Stomach smooth muscle (tissue), 2 donors: ENCODE measurements at regions not wholly inside any gene's neighbourhood (a gene's known extent, or its start where the extent isn't known, plus 50 kb on each side); places are given as distances from the start of the nearest gene placed in this dataset.

Source experiments
- H3K27ac ChIP-seq: one replicate; pipeline ENCODE4 v1.7.0; 2013; ENCODE audit warnings: mild to moderate bottlenecking, low read length, inconsistent platforms
- H3K27me3 ChIP-seq, 2 donors: one replicate each; pipeline ENCODE4 v1.7.0; 2013; ENCODE audit warnings: low read length in 2 of 2; ENCODE audit not compliant: insufficient read depth in 2 of 2, control insufficient read depth in 1 of 2
- H3K36me3 ChIP-seq, 2 donors: one replicate each; pipeline ENCODE4 v1.7.0; 2013; ENCODE audit warnings: low read length in 2 of 2; ENCODE audit not compliant: control insufficient read depth in 2 of 2, insufficient read depth in 2 of 2
- H3K4me1 ChIP-seq: one replicate; pipeline ENCODE4 v1.7.0; 2013; ENCODE audit warnings: low read length; ENCODE audit not compliant: control insufficient read depth, insufficient read depth
- H3K4me3 ChIP-seq, 2 donors: one replicate each; pipeline ENCODE4 v1.7.0; 2013; ENCODE audit warnings: low read length in 2 of 2
- H3K9ac ChIP-seq, 2 donors: one replicate each; pipeline ENCODE4 v1.7.0; 2013; ENCODE audit warnings: low read length in 2 of 2, mild to moderate bottlenecking in 1 of 2
- H3K9me3 ChIP-seq, 2 donors: one replicate each; pipeline ENCODE4 v1.7.0; 2013; ENCODE audit warnings: low read length in 2 of 2; ENCODE audit not compliant: control insufficient read depth in 2 of 2
- donor health status: healthy.
- donor health status: Pancreatic carcinoma.

- no peak overlapping the region for H3K9ac ChIP-seq
- no peaks in the 10 kb centered on the region for H3K36me3 ChIP-seq
- H3K9me3 ChIP-seq = no peaks in the 10 kb centered on the region
- H3K4me3 ChIP-seq = no peak overlapping the region
- peaks cover 3 to 7% of the 10 kb centered on the region in 2 donors for H3K27me3 ChIP-seq
- H3K4me1 ChIP-seq = no peaks in the 10 kb centered on the region
- H3K27ac ChIP-seq = no peak overlapping the region
These were observed 106.6 kb upstream of the TTC34 start for GRCh38 chr1:2908081-2908480.

- Histone ChIP-seq H3K27me3 (peaks cover 5 to 7% of the 10 kb centered on the region in 2 donors), H3K36me3 (no peaks in the 10 kb centered on the region), H3K4me1 (no peaks in the 10 kb centered on the region), H3K9me3 (no peaks in the 10 kb centered on the region), H3K27ac (no peak overlapping the region), H3K9ac (no peak overlapping the region), H3K4me3 (no peak overlapping the region)
These were observed 107.1 kb upstream of the TTC34 start for GRCh38 chr1:2908561-2908960.

GRCh38 chr1:2909797-2910196, 108.3 kb upstream of the TTC34 start:
- no peak overlapping the region for H3K4me3 ChIP-seq
- H3K4me1 ChIP-seq = no peaks in the 10 kb centered on the region
- no peaks in the 10 kb centered on the region for H3K36me3 ChIP-seq
- H3K9ac ChIP-seq = no peak overlapping the region
- H3K27me3 ChIP-seq = peaks cover 5 to 7% of the 10 kb centered on the region in 2 donors
- H3K27ac ChIP-seq = no peak overlapping the region
- no peaks in the 10 kb centered on the region for H3K9me3 ChIP-seq

DNA sequence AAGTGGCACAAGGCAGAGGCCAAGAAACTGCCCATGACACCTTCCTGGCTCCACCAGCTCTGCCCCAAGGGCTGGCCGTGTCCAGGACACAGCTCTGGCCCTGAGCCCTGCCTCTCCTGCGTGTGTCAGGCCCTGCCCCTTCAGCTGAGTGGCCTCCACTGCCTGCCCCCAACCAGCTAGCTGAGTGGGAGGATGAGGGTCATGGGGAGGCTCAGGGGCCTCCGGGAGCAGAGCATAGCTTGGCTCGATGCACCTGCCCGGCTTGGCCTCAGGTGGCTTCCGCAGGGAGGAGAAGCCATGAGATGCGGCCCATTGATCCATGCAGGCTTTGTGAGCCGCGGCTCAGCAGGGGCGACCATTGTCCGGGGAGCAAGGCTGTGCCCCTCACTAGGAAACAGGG, 108.7 kb upstream of the TTC34 start:
- Histone ChIP-seq H3K4me1 (no peaks in the 10 kb centered on the region), H3K9me3 (no peaks in the 10 kb centered on the region), H3K36me3 (no peaks in the 10 kb centered on the region), H3K27ac (no peak overlapping the region), H3K27me3 (peaks cover 5 to 7% of the 10 kb centered on the region in 2 donors), H3K9ac (no peak overlapping the region), H3K4me3 (no peak overlapping the region)

DNA sequence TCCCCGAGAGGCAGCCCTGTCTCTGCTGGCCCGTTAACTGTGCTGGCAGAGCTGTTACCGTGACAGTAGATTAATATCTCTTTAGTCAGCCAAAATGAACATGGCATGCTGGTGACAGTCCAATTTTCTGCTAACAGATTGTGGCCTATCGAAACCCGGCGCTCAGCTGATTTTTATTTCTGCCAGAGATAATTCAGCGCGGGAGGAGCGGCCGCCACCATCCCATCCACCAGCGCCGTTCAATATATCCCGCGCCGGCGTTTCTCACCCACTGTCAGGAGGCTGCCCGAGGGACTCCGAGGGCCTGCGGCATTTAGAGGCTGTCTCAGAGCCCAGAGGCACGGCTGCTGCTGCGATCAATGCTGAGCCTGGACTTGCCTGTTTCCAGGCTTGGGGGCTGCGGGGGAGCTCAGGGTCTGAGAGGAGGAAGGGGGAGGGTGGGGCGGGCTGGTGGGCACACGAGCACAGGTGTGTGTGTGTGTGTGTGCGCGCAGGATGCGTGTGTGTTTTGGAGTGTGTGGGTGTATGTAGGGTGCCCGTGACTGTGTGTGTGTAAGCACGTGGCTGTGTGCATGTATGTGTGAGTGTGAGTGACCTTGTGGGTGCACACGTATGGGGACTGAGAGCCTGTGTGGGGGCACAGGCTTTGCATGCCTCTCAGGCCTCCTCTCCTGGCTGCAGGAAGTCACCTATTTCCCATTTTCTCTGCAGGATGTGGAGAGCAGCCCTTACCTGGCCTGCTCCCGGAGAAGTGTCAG, 109.7 kb upstream of the ACTRT2 start:
- Histone ChIP-seq H3K27me3 (peaks cover 0 to 2% of the 10 kb centered on the region in 2 donors), H3K4me1 (no peaks in the 10 kb centered on the region), H3K4me3 (no peak overlapping the region), H3K36me3 (no peaks in the 10 kb centered on the region), H3K9me3 (no peaks in the 10 kb centered on the region), H3K27ac (no peak overlapping the region), H3K9ac (no peak overlapping the region)

GRCh38 chr1:2912424-2913061, 108.7 kb upstream of the ACTRT2 start:
- H3K4me1 ChIP-seq = no peaks in the 10 kb centered on the region
- H3K36me3 ChIP-seq = no peaks in the 10 kb centered on the region
- no peak overlapping the region for H3K4me3 ChIP-seq
- H3K27me3 ChIP-seq = peaks cover 0 to 2% of the 10 kb centered on the region in 2 donors
- H3K9ac ChIP-seq = no peak overlapping the region
- H3K27ac ChIP-seq = no peak overlapping the region
- no peaks in the 10 kb centered on the region for H3K9me3 ChIP-seq

GRCh38 chr1:2913091-2913490, 108.2 kb upstream of the ACTRT2 start:
- Histone ChIP-seq H3K9ac (no peak overlapping the region), H3K27me3 (peaks cover 0 to 2% of the 10 kb centered on the region in 2 donors), H3K4me1 (no peaks in the 10 kb centered on the region), H3K4me3 (no peak overlapping the region), H3K9me3 (no peaks in the 10 kb centered on the region), H3K27ac (no peak overlapping the region), H3K36me3 (no peaks in the 10 kb centered on the region)

GRCh38 chr1:2914702-2915101, 106.6 kb upstream of the ACTRT2 start:
- Histone ChIP-seq H3K27ac (no peak overlapping the region), H3K9me3 (no peaks in the 10 kb centered on the region), H3K9ac (no peak overlapping the region), H3K4me3 (no peak overlapping the region), H3K27me3 (peaks cover 0 to 4% of the 10 kb centered on the region in 2 donors), H3K36me3 (no peaks in the 10 kb centered on the region), H3K4me1 (no peaks in the 10 kb centered on the region)

- no peaks in the 10 kb centered on the region for H3K9me3 ChIP-seq
- no peaks in the 10 kb centered on the region for H3K4me1 ChIP-seq
- H3K27me3 ChIP-seq = peaks cover 6 to 9% of the 10 kb centered on the region in 2 donors
- no peaks in the 10 kb centered on the region for H3K36me3 ChIP-seq
- H3K27ac ChIP-seq = no peak overlapping the region
- H3K9ac ChIP-seq = no peak overlapping the region
- H3K4me3 ChIP-seq = no peak overlapping the region
These were observed 105.1 kb upstream of the ACTRT2 start for GRCh38 chr1:2916153-2916552.

DNA sequence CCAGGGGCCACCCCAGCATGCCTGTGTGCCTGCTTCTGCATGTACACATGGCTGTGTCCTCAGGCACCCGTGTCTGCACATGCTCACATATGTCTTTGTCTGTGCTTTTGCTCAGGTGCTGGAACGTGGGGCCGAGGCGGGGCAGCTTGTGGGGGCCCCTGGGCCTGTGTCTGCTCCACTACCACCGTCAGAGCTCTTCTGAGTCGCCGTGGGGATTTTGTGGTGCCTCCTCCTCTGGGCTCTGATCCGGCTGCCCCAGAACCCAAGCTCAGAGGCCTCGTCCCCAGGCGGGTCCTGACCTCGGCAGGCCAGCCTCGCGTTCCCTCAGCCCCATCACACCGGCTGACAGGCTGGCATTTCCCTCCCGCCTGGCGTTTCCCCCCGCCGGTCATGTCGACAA, 104.6 kb upstream of the ACTRT2 start:
- Histone ChIP-seq H3K27ac (no peak overlapping the region), H3K9me3 (no peaks in the 10 kb centered on the region), H3K4me3 (no peak overlapping the region), H3K27me3 (peaks cover 6 to 10% of the 10 kb centered on the region in 2 donors), H3K4me1 (no peaks in the 10 kb centered on the region), H3K36me3 (no peaks in the 10 kb centered on the region), H3K9ac (no peak overlapping the region)

- Histone ChIP-seq H3K27ac (no peak overlapping the region), H3K9ac (no peak overlapping the region), H3K4me3 (no peak overlapping the region), H3K27me3 (peaks cover 9 to 15% of the 10 kb centered on the region in 2 donors), H3K9me3 (no peaks in the 10 kb centered on the region), H3K4me1 (no peaks in the 10 kb centered on the region), H3K36me3 (no peaks in the 10 kb centered on the region)
These were observed 104.0 kb upstream of the ACTRT2 start for GRCh38 chr1:2917284-2917683.
